Osteoblast (primary cell): ENCODE measurements at regions not wholly inside any gene's neighbourhood (a gene's known extent, or its start where the extent isn't known, plus 50 kb on each side); places are given as distances from the start of the nearest gene placed in this dataset.
A peak's percentile ranks its signal among the peaks of the same experiment; 100 is the strongest.

Experiments
- DNase-seq: peaks from one replicate; pipeline ENCODE4 v3.0.0; 2011; ENCODE audit warnings: low spot score, mixed read lengths; ENCODE audit not compliant: insufficient read length; ENCODE audit errors: missing footprints
- H2AFZ ChIP-seq: 2 replicates; pipeline ENCODE4 v1.6.0; 2011; ENCODE audit warnings: mild to moderate bottlenecking, low read length
- H3K27ac ChIP-seq: 2 replicates; pipeline ENCODE4 v1.5.1; 2011; ENCODE audit warnings: mild to moderate bottlenecking, low read depth, low read length, moderate library complexity
- H3K27me3 ChIP-seq: 2 replicates; pipeline ENCODE4 v1.6.0; 2012; ENCODE audit warnings: mild to moderate bottlenecking, control low read depth, inconsistent platforms, low read length, moderate library complexity; ENCODE audit not compliant: insufficient read depth
- H3K36me3 ChIP-seq: 2 replicates; pipeline ENCODE4 v1.5.1; 2011; ENCODE audit warnings: mild to moderate bottlenecking, low read length, control low read depth, moderate library complexity; ENCODE audit not compliant: insufficient read depth
- H3K4me1 ChIP-seq: 2 replicates; pipeline ENCODE4 v1.5.1; 2011; ENCODE audit warnings: mild to moderate bottlenecking, low read length, control low read depth, moderate library complexity; ENCODE audit not compliant: insufficient read depth
- H3K4me2 ChIP-seq: 2 replicates; pipeline ENCODE4 v1.6.0; 2011; ENCODE audit warnings: mild to moderate bottlenecking, low read length; ENCODE audit not compliant: insufficient read depth
- H3K4me3 ChIP-seq: fragments of 200-600 bp; sonication (generic); 3 replicates; pipeline ENCODE4 v1.5.1; 2012; ENCODE audit warnings: mild to moderate bottlenecking, low read length, inconsistent platforms; ENCODE audit not compliant: insufficient read depth
- H3K79me2 ChIP-seq: 2 replicates; pipeline ENCODE4 v1.6.0; 2012; ENCODE audit warnings: mild to moderate bottlenecking, low read length, control low read depth, inconsistent platforms; ENCODE audit not compliant: insufficient read depth
- H3K9me3 ChIP-seq: 2 replicates; pipeline ENCODE4 v1.5.1; 2011; ENCODE audit warnings: low read depth, low read length, control low read depth
- H4K20me1 ChIP-seq: 2 replicates; pipeline ENCODE4 v1.6.0; 2012; ENCODE audit warnings: mild to moderate bottlenecking, low read length, control low read depth; ENCODE audit not compliant: insufficient read depth
- TF ChIP-seq, protein P1 (sequence below): IDR thresholded peaks from 2 replicates; pipeline ENCODE4 v1.5.1; 2011; ENCODE audit warnings: mild to moderate bottlenecking, low read depth, low read length, moderate library complexity; ENCODE audit errors: extremely low read depth

DNA sequence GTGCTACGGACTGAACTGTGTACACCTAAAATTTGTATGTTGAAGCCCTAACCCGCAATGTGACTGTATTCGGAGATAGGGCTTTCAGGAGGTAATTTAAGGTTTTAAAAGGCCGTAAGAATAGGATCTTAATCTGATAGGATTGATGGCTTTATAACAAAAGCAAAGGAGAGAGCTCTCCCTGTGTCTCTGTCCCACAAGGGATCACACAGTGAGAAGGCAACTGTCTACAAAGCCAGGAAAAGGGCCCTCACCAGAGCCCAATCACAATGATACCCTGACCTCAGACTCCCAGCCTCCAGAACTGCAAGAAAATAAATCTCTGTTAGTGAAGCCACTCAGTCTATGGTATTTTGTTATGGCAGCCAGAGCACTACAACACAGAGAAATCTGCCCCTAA, 208.7 kb upstream of the ZC3H12C start:
- Histone ChIP-seq H3K27ac (no peak overlapping the region), H3K79me2 (no peaks in the 10 kb centered on the region), H3K36me3 (no peaks in the 10 kb centered on the region), H3K4me2 (no peak overlapping the region), H3K9me3 (no peaks in the 10 kb centered on the region), H4K20me1 (no peaks in the 10 kb centered on the region), H3K4me3 (no peak overlapping the region), H3K4me1 (no peaks in the 10 kb centered on the region), H2AFZ (no peak overlapping the region), H3K27me3 (no peaks in the 10 kb centered on the region)
- TF ChIP-seq, protein P1, sequence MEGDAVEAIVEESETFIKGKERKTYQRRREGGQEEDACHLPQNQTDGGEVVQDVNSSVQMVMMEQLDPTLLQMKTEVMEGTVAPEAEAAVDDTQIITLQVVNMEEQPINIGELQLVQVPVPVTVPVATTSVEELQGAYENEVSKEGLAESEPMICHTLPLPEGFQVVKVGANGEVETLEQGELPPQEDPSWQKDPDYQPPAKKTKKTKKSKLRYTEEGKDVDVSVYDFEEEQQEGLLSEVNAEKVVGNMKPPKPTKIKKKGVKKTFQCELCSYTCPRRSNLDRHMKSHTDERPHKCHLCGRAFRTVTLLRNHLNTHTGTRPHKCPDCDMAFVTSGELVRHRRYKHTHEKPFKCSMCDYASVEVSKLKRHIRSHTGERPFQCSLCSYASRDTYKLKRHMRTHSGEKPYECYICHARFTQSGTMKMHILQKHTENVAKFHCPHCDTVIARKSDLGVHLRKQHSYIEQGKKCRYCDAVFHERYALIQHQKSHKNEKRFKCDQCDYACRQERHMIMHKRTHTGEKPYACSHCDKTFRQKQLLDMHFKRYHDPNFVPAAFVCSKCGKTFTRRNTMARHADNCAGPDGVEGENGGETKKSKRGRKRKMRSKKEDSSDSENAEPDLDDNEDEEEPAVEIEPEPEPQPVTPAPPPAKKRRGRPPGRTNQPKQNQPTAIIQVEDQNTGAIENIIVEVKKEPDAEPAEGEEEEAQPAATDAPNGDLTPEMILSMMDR, result no peak
- DNase-seq, result no peak

DNA sequence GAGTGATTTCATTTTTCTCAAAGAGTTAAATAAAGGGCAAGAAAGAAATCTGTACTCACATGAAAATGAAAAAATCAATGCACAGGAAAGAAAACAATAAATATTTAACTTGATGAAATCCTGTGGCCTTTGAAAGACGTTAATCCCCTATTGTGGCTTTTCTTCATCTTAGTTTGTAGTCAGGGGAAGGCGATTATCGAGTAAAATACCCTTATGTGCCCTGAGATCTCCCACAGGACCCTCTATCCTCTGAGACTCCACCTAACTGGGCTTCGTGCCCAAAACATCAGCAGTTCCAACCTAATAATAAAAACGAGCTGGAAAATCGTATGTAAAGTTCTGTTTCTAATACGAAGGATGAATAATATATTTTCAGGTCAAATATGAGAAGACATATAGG, 208.2 kb upstream of the ZC3H12C start:
- Histone ChIP-seq H3K36me3 (no peaks in the 10 kb centered on the region), H4K20me1 (no peaks in the 10 kb centered on the region), H3K4me1 (no peaks in the 10 kb centered on the region), H3K9me3 (no peaks in the 10 kb centered on the region), H3K27ac (no peak overlapping the region), H3K79me2 (no peaks in the 10 kb centered on the region), H3K27me3 (no peaks in the 10 kb centered on the region), H3K4me3 (no peak overlapping the region), H2AFZ (no peak overlapping the region), H3K4me2 (no peak overlapping the region)
- TF ChIP-seq, protein P1, result no peak
- DNase-seq, result no peak

DNA sequence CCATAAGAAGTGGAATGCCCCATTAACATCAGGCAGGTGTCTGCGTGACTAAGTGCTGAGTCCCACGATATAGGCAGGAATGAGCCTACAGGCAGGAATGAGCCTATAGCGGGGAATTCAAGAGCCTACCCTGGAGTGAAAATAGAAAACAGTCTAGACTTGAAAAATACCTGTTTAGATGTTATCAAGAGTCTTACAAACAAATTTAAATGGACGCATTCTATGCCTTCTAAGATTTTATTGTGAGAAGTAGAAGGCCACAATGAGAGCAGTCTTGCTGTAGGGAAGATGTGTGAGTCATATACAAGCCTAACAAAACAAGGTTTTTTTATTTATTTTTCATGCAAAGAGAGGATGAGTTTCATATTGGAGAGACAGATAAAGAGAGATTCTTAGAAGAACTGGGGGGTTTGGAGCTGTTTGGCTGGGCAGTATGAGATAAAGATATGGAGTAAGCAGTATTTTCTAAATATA, 200.8 kb upstream of the ZC3H12C start:
- TF ChIP-seq, protein P1, result no peak
- H3K4me2 ChIP-seq, result no peak overlapping the region

DNA sequence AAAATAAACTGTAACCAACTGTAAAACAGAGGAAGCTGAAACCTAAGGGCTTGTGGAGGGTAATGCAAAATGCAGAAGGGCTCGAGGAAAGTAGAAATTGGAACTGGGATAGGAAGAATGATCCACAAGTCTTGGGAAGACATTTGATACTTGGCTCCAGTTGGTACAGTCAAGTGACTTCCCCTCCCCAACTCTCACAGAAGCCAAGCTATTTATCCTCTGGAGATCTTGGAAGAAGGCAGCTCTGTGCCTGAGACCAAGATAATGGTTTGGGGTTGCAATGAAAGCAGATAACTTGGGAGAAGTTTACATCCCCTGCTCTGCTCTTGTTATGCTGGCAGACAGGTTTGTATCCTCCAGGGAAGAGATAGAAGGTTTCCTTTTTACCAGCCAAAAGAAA, 198.9 kb upstream of the ZC3H12C start:
- DNase-seq, result no peak
- Histone ChIP-seq H3K4me3 (no peak overlapping the region), H3K9me3 (no peaks in the 10 kb centered on the region), H3K27ac (no peak overlapping the region), H3K27me3 (no peaks in the 10 kb centered on the region), H3K36me3 (no peaks in the 10 kb centered on the region), H2AFZ (no peak overlapping the region), H3K4me1 (no peaks in the 10 kb centered on the region), H3K4me2 (no peak overlapping the region), H3K79me2 (no peaks in the 10 kb centered on the region), H4K20me1 (no peaks in the 10 kb centered on the region)
- TF ChIP-seq, protein P1, result no peak

More for the DNA sequence above, 200.8 kb upstream of the ZC3H12C start:
- Histone ChIP-seq H3K79me2 (no peaks in the 10 kb centered on the region), H3K36me3 (no peaks in the 10 kb centered on the region), H3K27ac (no peak overlapping the region), H4K20me1 (no peaks in the 10 kb centered on the region), H3K4me3 (no peak overlapping the region), H3K9me3 (no peaks in the 10 kb centered on the region), H2AFZ (no peak overlapping the region), H3K4me1 (no peaks in the 10 kb centered on the region), H3K27me3 (no peaks in the 10 kb centered on the region)
- DNase-seq, result peak; percentile 68
